C1 segment of cervical spinal cord (tissue), 14 donors: ENCODE measurements at regions not wholly inside any gene's neighbourhood (a gene's known extent, or its start where the extent isn't known, plus 50 kb on each side); places are given as distances from the start of the nearest gene placed in this dataset.
A peak's percentile ranks its signal among the peaks of the same experiment; 100 is the strongest.
"Not testable (repeated sequence)": the region's sequence is repeated elsewhere in the genome, so short reads cannot be mapped to it uniquely, and the experiment has no call there.

ENCODE experiments used
- DNase-seq, 14 donors: peaks; one replicate each; lab custom pipeline; 2025; lab: John Stamatoyannopoulos, UW

GRCh38 chr7:142470544-142470830, 212.6 kb upstream of the PRSS58 start:
- DNase-seq = no peak

DNA sequence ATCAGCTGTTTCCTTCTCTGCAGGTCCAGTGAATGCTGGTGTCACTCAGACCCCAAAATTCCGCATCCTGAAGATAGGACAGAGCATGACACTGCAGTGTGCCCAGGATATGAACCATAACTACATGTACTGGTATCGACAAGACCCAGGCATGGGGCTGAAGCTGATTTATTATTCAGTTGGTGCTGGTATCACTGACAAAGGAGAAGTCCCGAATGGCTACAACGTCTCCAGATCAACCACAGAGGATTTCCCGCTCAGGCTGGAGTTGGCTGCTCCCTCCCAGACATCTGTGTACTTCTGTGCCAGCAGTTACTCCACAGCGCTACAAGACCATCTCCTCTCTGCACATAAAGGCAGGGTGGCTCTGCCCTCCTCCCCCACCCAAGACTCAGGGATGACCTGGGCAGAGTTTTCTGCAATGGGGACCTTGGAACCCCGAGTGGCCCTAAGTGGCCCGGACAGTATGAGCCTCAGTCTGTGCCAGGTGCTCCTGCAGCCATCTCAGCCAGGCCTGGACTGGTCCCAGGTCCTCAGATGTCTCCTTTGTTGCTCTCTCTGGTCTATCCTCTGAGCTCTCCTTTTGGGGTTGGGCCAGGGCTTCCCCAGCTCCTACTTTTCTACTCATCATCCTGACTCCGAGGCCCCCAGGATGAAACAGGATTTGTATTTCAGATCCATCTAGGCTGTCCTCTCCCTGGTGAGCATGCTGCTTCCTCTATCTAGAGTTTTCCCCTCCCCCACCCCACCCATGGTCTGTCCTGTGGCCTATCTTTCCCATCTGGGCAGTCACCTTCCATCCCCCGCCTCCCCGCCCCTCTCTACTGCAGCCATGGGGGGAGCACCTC, 212.1 kb upstream of the PRSS58 start:
- no peak for DNase-seq

DNA sequence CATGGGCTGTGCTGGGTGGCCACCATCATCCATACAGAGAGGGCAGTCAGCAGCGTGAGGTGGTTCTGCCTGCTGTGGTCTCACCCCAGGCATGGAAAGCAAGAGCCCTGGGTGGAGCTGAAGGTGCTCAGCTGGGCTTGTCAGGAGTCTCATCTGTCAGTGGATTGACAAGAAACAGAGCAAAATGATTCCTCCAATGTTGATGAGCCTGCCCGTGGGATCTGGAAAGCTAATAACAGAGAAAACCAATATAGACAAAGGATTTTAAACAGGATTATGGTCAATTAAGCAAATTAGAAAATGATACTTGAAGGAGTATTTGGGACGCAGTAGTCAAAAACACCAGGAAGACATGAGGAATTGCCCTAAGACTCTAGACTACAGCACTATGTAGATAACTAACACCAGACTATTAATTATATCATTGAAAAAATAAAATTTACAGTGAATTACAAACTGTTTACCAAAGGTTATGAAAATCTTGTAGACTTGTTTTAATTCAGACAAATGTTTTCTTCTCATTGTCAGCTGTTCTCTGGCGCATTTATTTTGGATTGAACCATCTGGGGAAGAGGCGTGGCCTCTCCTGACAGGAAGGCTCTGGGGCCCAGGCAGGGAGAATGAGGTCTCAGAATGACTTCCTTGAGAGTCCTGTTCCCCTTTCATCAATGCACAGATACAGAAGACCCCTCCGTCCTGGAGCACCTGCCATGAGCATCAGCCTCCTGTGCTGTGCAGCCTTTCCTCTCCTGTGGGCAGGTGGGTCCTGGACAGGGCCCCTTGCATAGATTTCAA, 211.2 kb upstream of the PRSS58 start:
- DNase-seq = no peak

DNA sequence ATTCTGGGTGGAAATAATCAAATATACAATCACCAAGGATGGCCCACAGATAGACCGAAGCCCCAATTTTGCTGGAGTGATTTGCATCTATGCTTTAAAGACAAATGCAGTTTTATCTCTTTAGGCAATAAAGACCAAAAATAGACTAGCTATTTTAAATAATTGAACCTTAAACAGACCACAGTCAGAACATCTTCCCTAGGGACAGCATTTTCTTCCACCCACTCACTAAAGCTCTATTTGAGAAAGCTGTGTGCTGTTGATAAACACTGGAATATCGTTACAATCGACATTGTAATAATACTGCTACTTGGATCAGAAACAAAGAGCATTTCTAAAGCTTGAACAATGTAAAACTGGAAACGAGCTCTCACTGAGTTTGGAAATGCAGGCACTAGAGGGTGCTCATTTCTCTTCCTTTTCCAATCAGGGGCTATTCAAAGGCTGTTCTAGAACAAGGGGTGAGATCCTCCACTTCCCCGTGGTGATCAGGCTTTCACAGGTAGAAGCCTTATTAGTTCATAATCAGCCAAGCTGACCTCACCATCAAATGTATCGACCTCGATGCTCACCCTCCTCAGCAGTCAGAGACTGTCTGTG, 209.3 kb upstream of the PRSS58 start:
- not testable (repeated sequence) for DNase-seq

DNA sequence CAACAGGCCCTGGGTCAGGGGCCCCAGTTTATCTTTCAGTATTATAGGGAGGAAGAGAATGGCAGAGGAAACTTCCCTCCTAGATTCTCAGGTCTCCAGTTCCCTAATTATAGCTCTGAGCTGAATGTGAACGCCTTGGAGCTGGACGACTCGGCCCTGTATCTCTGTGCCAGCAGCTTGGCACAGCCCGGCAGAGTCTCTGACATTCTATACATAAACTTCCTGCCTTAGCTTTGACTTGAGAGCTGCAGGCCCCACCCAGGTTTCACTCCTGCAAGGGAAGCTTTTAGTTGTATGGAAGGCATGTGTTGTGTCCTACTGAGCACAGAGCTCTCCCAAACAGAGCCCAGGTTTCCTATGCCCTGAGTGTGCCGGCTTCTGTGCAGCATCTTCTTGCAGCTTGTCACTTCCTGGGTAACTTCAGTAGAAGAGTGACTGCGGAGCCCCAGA, 205.6 kb upstream of the PRSS58 start:
- no peak for DNase-seq

DNA sequence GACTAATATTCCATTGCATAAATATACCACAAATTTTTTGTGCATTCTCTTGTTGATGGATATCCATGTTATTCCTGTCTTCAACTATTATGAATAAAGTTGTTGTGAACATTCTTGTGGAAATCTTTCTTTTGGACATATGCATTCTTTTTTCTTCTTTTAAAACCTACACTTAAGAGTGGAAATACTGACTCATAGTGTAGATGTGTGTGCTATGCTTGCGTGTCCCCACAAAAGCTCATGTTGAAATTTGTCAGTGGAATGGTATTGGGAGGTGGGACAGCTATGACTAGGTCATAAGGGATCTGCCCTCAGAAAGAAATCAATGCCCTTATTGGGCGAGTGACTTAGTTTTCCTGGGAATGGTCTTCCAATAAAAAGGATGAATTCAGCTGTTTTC, 203.6 kb upstream of the PRSS58 start:
- DNase-seq = no peak

DNA sequence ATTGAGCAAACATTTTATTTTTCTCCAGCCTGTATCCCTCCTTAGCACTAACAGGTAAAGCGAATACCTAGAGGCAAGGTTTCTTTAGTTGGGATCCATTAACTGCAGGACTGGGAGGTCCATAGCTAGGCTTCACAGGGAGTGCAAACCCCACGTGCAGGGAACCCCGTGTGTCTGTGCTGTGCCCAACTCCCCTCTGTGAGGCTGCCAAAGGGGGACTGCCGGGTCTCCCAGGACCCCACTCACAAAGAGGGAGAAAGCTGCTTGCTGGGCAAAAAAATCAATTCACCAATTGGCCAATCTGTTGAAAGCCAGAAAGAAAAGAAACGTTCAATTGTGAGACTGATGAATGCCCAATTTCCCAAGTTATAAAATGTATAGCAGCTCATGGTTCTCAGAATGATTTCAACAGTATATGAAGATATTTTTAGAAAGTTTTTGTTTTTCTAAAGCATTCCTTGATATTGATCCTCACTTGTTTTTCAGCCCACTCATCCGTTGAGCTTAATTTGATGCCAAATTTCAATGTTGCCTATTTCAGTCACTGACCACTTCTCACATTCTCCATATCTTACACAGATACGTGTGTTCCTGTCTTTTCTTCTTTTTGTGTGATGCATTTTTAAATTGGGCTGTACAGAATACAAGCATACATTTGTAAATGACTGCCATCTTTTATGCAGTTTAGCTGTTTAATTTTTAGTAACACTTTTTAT, 202.7 kb upstream of the PRSS58 start:
- DNase-seq = no peak

DNA sequence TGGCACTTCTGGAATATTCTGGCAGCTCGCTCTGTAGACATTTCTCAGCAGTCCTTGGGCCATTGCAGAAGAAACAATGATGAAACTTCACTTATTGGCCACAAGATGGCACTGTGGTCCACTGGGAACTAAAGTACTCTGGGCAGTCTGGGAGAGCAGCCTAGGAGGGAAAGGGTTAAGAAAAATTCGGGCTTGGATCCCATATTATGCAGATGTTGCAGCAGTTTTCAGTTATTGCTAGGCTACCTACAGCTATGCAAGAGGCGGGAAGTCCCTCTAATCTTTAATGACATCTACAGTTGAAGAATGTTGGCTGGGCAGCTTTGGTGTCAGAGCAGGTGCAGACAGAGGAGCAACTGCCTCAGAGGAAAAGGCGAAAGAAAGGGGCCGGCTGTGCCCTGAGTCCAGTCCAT, 201.7 kb upstream of the PRSS58 start:
- peak in 4 of 14 donors; percentile 27 to 54 (median 30) for DNase-seq

DNA sequence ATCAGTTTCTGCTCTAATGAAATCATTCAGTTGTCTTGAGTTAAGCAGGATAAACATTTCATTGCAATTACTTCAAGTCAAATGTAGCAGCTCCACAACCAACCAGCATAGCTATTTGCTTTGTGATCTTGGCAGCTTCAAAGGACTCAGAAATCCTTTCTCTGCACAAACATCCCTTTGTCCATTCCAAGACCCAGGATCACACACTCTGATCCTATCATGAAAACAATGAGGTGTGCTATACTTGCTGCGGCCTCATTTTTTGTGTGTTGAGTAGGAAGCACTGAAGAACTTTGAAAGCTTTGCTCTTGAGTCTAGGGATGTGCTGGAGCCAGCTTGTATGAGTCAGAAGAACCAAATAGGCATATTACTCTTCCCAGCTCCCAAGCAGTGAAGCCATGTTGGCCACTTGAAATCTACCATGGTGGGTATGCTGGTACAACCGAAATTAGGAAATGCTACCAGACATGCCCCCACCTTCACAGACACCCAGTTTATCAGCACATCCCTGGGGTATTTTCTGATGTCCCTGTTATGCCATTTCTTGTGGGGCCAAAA, 199.4 kb upstream of the PRSS58 start:
- DNase-seq = no peak

- no peak for DNase-seq
Observed at GRCh38 chr7:142455392-142455791, 197.5 kb upstream of the PRSS58 start.

- no peak for DNase-seq
Observed at GRCh38 chr7:142454862-142455261, 197.0 kb upstream of the PRSS58 start.

DNA sequence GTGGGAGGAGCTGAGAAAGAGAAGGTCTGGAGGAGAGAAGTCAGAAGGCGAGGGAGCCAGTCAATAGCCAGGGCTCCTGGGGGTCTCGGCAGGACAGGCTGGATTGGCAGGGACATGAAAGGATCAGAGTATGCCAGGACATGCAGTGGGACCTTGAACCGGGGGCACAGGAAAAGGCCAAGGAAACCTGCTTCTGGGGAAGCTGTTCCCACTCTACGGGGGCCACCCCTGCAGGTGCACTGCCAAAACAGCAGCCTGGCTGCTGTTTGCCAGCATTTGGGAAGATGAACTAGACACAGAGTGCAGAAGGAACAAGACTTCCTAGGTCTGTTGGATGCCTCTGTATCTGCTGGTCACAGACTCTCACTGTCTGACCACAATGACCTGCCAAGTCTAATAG, 194.9 kb upstream of the PRSS58 start:
- no peak for DNase-seq

GRCh38 chr7:142451817-142452216, 194.0 kb upstream of the PRSS58 start:
- no peak for DNase-seq

DNA sequence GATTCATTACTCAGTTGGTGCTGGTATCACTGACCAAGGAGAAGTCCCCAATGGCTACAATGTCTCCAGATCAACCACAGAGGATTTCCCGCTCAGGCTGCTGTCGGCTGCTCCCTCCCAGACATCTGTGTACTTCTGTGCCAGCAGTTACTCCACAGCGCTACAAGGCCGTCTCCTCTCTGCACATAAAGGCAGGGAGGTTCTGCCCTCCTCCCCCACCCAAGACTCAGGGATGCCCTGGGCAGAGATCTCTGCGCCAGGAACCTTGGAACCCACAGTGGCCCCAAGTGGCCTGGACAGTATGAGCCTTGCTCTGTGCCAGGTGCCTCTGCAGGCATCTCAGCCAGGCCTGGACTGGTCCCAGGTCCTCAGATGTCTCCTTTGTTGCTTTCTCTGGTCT, 193.4 kb upstream of the PRSS58 start:
- no peak for DNase-seq

DNA sequence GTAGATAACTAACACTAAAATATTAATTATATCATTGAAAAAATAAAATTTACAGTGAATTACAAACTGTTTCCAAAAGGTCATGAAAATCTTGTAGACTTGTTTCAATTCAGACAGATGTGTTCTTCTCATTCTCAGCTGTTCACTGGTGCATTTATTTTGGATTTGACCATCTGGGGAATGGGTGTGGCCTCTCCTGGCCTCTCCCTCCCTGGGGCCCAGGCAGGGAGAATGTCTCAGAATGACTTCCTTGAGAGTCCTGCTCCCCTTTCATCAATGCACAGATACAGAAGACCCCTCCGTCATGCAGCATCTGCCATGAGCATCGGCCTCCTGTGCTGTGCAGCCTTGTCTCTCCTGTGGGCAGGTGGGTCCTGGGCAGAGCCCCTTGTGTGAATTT, 192.8 kb upstream of the PRSS58 start:
- DNase-seq = no peak

GRCh38 chr7:142450206-142450605, 192.3 kb upstream of the PRSS58 start:
- no peak for DNase-seq

DNA sequence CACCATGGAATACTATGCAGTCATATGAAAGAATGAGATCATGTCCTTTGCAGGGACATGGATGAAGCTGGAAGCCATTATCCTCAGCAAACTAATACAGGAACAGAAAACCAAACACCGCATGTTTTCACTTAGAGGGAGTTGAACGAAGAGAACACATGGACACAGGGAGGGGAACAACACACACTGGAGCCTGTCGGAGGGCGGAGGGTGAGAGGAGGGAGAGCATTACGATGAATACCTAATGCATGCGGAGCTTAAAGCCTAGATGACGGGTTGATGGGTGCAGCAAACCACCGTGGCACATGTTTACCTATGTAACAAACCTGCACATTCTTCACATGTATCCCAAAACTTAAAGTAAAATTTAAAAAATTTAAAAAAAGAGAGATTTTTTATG, 191.0 kb upstream of the PRSS58 start:
- DNase-seq = not testable (repeated sequence)

DNA sequence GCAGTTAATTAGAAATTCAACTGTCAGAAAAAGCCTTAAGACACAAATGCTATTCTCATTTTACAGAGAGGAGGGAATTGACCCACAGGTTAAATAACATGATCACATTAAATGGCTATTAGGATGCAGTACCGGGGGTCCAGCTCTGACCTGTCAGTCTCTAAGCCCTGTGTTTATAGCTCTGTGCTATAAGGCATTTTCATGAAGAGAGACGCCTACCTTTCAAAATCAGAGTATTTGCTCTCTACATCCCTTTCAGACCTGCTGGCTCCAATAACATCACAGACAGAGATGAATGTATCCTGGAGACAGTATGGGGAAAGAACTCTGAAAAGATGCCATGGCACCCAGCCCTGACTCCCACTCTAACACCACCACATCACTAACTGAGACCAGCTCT, 189.9 kb upstream of the PRSS58 start:
- no peak for DNase-seq

- no peak for DNase-seq
Observed at GRCh38 chr7:142445019-142445686, 187.3 kb upstream of the PRSS58 start.

DNA sequence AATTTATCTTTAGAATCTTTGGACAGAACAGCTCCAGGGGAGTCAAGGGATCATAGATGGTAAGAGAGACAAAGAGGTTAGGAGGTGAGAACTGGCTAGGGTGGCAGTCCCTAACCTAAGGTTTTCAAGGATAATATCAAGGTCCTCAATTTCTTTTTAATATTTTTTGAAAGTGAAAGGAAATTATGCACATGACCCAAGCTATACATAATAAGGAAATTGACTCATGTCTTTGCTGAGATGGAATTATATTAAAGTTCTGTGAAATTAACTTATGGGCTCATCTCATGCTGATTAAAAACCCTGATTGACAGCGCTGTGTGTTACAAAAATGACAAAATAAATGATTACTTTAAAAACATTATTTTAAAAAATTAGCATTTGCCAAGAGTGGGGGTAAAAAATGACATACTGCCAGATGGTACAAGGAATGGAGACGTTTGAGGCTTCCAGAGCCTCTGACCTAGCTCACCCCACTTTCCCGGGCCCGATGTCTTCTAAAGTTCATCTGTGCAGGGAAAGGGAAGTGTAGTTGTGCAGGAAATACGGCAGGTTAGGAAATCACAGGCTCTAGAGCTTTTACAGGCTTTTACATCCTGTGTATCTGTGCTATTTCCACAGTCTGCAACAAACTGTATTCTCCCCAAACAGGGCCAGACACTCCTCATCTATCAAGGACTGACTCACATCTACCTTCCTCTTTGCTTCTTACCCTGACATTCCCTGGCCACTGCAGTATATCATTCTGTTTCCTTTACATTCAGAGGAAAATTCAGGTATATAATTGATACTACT, 185.6 kb upstream of the PRSS58 start:
- no peak for DNase-seq
